ENCODE measurements at regions not wholly inside any gene's neighbourhood (a gene's known extent, or its start where the extent isn't known, plus 50 kb on each side); places are given as distances from the start of the nearest gene placed in this dataset.

DNA sequence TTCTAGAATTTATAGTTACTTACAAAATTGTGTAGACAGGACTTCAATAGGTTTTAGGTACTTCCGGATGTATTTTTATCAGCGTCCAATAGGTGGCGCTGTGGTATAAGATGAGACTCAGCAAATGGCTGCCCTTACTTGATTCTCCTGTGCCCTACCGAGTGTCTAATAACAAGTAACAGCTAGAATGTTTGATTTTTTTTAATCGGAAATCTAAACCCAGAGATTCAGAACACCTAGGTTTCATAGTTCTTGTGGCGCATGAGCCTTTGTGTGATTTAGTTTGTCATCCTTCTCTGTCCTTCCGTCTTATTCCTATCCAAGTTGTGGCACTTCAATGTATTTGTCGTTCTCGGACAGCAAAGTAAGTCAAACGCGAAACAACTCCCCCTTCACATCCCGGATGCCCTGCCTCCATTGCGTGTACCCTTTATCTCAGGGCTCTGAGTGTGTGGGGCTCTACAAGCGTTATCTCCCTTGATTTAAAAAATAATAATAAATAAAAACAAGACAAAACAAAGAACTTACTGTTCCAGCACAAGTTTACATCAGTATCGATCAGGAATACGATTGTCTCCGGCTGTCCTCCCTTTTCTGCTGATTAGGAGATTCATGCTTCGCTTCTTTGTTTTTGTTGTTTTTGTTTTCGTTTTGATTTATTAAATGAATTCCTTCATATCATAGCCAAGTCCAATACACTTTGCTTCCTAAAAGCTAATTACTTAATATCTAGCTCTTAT lies 50.7 kb upstream of the SLC30A5 start:
- TF ChIP-seq, protein P1, sequence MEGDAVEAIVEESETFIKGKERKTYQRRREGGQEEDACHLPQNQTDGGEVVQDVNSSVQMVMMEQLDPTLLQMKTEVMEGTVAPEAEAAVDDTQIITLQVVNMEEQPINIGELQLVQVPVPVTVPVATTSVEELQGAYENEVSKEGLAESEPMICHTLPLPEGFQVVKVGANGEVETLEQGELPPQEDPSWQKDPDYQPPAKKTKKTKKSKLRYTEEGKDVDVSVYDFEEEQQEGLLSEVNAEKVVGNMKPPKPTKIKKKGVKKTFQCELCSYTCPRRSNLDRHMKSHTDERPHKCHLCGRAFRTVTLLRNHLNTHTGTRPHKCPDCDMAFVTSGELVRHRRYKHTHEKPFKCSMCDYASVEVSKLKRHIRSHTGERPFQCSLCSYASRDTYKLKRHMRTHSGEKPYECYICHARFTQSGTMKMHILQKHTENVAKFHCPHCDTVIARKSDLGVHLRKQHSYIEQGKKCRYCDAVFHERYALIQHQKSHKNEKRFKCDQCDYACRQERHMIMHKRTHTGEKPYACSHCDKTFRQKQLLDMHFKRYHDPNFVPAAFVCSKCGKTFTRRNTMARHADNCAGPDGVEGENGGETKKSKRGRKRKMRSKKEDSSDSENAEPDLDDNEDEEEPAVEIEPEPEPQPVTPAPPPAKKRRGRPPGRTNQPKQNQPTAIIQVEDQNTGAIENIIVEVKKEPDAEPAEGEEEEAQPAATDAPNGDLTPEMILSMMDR (conservative IDR thresholded peaks at IDR 0.05; ENCODE audit: low read length) = peak; percentile 98
- no peak for TF ChIP-seq EZH2phosphoT487 (IDR thresholded peaks at IDR 0.05; ENCODE audit: borderline replicate concordance, low read depth, low read length)
